ENCODE measurements at regions not wholly inside any gene's neighbourhood (a gene's known extent, or its start where the extent isn't known, plus 50 kb on each side); places are given as distances from the start of the nearest gene placed in this dataset.
"Not testable (repeated sequence)": the region's sequence is repeated elsewhere in the genome, so short reads cannot be mapped to it uniquely, and the experiment has no call there.

DNA sequence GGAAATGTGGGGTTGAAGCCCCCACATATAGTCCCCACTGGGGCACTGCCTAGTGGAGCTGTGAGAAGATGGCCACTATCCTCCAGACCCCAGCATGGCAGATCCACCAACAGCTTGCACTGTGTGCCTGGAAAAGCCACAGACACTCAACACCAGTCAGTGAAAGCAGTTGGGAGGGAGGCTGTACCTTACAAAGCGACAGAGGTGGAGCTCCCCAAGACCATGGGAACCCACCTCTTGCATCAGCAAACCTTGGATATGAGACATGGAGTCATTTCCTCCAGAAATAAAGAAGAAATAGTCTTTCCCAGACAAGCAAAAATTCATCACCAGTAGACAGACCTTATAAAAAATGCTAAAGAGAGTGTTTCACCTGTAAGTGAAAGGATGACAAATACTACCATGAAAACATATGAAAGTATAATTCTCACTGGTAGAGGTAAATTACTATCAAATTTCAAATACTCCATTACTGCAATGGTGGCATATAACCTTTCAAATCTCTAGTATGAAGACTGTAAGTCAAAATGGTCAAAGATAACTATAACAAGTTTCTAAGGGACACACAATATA, 152.6 kb upstream of the EPHA4 start:
- H3K9me3 Mint-ChIP-seq (ENCODE audit: low read depth, unreplicated experiment), result peaks cover 6% of the 10 kb centered on the region
- H3K27ac Mint-ChIP-seq (ENCODE audit: unreplicated experiment), result peak overlapping the region; percentile 69
- TF ChIP-seq, protein P1, sequence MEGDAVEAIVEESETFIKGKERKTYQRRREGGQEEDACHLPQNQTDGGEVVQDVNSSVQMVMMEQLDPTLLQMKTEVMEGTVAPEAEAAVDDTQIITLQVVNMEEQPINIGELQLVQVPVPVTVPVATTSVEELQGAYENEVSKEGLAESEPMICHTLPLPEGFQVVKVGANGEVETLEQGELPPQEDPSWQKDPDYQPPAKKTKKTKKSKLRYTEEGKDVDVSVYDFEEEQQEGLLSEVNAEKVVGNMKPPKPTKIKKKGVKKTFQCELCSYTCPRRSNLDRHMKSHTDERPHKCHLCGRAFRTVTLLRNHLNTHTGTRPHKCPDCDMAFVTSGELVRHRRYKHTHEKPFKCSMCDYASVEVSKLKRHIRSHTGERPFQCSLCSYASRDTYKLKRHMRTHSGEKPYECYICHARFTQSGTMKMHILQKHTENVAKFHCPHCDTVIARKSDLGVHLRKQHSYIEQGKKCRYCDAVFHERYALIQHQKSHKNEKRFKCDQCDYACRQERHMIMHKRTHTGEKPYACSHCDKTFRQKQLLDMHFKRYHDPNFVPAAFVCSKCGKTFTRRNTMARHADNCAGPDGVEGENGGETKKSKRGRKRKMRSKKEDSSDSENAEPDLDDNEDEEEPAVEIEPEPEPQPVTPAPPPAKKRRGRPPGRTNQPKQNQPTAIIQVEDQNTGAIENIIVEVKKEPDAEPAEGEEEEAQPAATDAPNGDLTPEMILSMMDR (IDR thresholded peaks at IDR 0.05; ENCODE audit: unreplicated experiment), result no peak
- no peaks in the 10 kb centered on the region for H3K27me3 Mint-ChIP-seq (ENCODE audit: unreplicated experiment)
- no TSS peak for BruUV-seq (replicated peaks)
- intact Hi-C loops (cut with micrococcal nuclease; ENCODE audit: unreplicated experiment), result no loop called here
- CTCF ChIA-PET, result no interaction called here
- DNase-seq, result no peak
- no peaks in the 10 kb centered on the region for H3K4me1 Mint-ChIP-seq (ENCODE audit: low read depth, unreplicated experiment)
- H3K4me3 Mint-ChIP-seq (ENCODE audit: low read depth, unreplicated experiment), result no peak overlapping the region
- H3K36me3 Mint-ChIP-seq (ENCODE audit: insufficient read depth, unreplicated experiment), result no peaks in the 10 kb centered on the region

DNA sequence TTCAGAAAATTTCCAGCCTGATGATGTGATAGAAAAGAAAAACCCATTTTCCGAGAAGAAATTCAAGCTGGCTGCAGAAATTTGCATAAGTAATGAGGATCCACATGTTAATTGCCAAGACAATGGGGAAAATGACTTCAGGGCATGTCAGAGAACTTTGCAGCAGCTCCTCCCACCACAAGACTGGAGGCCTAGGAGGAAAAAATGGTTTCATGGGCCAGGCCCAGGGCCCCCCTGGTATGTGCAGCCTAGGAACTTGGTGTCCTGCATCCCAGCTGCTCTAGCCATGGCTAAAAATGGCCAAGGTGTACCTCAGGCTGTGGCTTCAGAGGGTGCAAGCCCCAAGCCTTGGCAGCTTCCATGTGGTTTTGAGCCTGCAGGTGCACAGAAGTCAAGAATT, 152.0 kb upstream of the EPHA4 start:
- H3K27me3 Mint-ChIP-seq (ENCODE audit: unreplicated experiment); intact Hi-C loops (cut with micrococcal nuclease; ENCODE audit: unreplicated experiment); H3K27ac Mint-ChIP-seq (ENCODE audit: unreplicated experiment); H3K9me3 Mint-ChIP-seq (ENCODE audit: low read depth, unreplicated experiment); H3K4me1 Mint-ChIP-seq (ENCODE audit: low read depth, unreplicated experiment); DNase-seq; CTCF ChIA-PET; BruUV-seq (replicated peaks); H3K4me3 Mint-ChIP-seq (ENCODE audit: low read depth, unreplicated experiment); H3K36me3 Mint-ChIP-seq (ENCODE audit: insufficient read depth, unreplicated experiment): not testable (repeated sequence)

DNA sequence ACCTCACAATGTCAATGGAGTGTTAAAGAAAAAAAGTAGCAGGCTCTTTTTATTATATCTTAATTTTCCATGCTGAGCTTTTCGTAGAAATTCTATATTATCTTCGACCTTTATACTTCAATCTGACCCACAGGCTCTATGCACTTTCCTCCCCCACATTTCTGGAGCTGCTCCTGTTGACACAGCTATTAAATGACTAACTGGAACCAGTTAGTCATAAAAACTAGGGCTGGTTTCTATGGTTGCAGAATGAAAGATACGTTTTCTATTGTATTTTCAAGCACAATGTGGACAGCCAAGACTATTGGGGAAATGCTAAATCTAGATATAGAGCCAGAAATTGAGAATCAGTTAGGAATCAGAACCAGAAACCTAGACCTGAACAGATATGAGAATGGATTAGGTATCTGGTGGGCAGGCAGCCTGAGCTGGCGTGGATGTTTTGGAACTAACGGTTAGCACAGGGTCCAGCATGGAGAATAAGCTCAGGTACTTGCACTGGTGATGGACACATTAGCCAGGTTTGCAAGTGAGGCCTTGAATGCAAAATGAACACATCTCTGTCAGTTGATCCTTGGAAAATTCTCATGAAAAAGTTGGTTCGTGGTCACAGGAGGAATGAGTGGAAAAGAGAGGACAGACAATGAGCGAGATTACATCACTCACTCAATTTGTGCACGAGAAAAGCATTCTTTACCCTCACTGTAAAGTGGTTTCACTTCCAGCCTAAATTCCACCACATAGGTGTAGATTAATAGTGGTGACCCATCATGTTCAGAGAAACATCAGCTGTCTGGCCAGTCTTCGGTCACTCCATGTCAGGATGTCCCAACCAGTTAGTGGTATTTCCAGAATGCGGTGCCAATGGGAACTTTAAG, 144.6 kb upstream of the EPHA4 start:
- CTCF ChIA-PET, result interaction anchor here (0.6 to 0.9 kb wide), 3 partner anchors 41 to 82 kb away, joined by 3 to 4 read pairs (median 3); no protein-coding TSS in a partner anchor
- BruUV-seq (replicated peaks), result no TSS peak
- Mint-ChIP-seq H3K27ac (ENCODE audit: unreplicated experiment) (peak overlapping the region; percentile 62), H3K9me3 (ENCODE audit: low read depth, unreplicated experiment) (no peaks in the 10 kb centered on the region), H3K4me1 (ENCODE audit: low read depth, unreplicated experiment) (peaks cover 12% of the 10 kb centered on the region), H3K27me3 (ENCODE audit: unreplicated experiment) (no peaks in the 10 kb centered on the region), H3K36me3 (ENCODE audit: insufficient read depth, unreplicated experiment) (no peaks in the 10 kb centered on the region), H3K4me3 (ENCODE audit: low read depth, unreplicated experiment) (peak overlapping the region; percentile 12)
- TF ChIP-seq, protein P1 (IDR thresholded peaks at IDR 0.05; ENCODE audit: unreplicated experiment), result no peak
- intact Hi-C loops (cut with micrococcal nuclease; ENCODE audit: unreplicated experiment), result no loop called here
- DNase-seq, result no peak

DNA sequence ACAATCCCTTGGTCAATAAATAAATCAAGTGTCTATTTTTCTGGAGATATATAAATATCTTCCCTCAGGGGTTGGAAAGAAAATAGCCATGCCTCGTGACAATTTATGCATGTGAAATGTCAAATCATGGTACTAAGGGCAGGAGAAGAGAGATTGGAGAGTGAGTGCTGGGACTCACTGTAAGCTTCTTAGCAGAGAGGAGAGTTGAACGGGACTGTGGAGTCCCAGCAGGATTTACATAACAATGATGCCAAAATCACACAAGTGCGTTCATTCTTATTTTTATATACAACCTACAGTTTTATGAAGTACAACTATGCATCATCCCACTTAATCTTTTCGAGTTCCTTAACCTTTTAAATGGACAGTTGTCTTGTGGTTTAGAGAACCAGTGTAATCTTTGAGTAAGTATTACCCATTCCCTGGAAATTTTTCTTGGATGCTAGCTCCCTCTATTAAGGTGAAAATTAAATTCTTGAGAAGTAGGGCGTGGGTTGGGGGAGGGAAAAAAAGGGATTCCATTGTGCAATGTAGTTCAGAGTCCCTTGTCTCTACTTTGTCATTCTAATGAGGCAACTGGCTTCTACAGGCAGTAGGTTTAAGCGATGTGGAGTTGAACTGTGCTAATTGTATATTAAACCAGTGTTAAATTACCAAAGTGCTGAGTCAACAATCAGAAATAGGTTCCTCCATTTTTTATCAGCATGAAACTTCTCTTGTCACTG, 143.6 kb upstream of the EPHA4 start:
- Mint-ChIP-seq H3K36me3 (ENCODE audit: insufficient read depth, unreplicated experiment) (no peaks in the 10 kb centered on the region), H3K9me3 (ENCODE audit: low read depth, unreplicated experiment) (no peaks in the 10 kb centered on the region), H3K4me1 (ENCODE audit: low read depth, unreplicated experiment) (peaks cover 12% of the 10 kb centered on the region), H3K4me3 (ENCODE audit: low read depth, unreplicated experiment) (no peak overlapping the region), H3K27me3 (ENCODE audit: unreplicated experiment) (no peaks in the 10 kb centered on the region), H3K27ac (ENCODE audit: unreplicated experiment) (no peak overlapping the region)
- CTCF ChIA-PET, result interaction anchor here (0.6 to 0.9 kb wide), 2 partner anchors 42 to 65 kb away, joined by 3 to 4 read pairs; no protein-coding TSS in a partner anchor
- TF ChIP-seq, protein P1 (IDR thresholded peaks at IDR 0.05; ENCODE audit: unreplicated experiment), result no peak
- BruUV-seq (replicated peaks), result no TSS peak
- DNase-seq, result no peak
- intact Hi-C loops (cut with micrococcal nuclease; ENCODE audit: unreplicated experiment), result no loop called here

Data from Calu3 (cell line).